Dendritic cell treated with granulocyte-macrophage colony-stimulating factor and Interleukin-4, amounts not matched to agents 40 ng/mL and 50 ng/mL, for 4 days (primary cell): ENCODE measurements at regions not wholly inside any gene's neighbourhood (a gene's known extent, or its start where the extent isn't known, plus 50 kb on each side); places are given as distances from the start of the nearest gene placed in this dataset.

ENCODE experiments used
- H3K27ac Mint-ChIP-seq: one replicate; pipeline ENCODE4 v1.8.0; 2022; ENCODE audit warnings: mild to moderate bottlenecking, mixed read lengths
- H3K27me3 Mint-ChIP-seq: one replicate; pipeline ENCODE4 v1.8.0; 2022; ENCODE audit warnings: mild to moderate bottlenecking, mixed read lengths
- H3K36me3 Mint-ChIP-seq: one replicate; pipeline ENCODE4 v1.8.0; 2022; ENCODE audit warnings: low read depth, mixed read lengths
- H3K4me1 Mint-ChIP-seq: one replicate; pipeline ENCODE4 v1.8.0; 2022; ENCODE audit warnings: low read depth, mixed read lengths
- H3K4me3 Mint-ChIP-seq: one replicate; pipeline ENCODE4 v1.8.0; 2022; ENCODE audit warnings: mild to moderate bottlenecking, moderate library complexity, mixed read lengths
- H3K9me3 Mint-ChIP-seq: one replicate; pipeline ENCODE4 v1.8.0; 2022; ENCODE audit warnings: mixed read lengths
- intact Hi-C: fragments of 100-400 bp; cut with micrococcal nuclease; formaldehyde crosslinking; loops from one replicate; pipeline ENCODE4 v1.15.0; 2022

- Mint-ChIP-seq H3K27me3 (no peaks in the 10 kb centered on the region), H3K36me3 (no peaks in the 10 kb centered on the region), H3K27ac (no peak overlapping the region), H3K9me3 (no peaks in the 10 kb centered on the region), H3K4me1 (no peaks in the 10 kb centered on the region), H3K4me3 (no peak overlapping the region)
- intact Hi-C loops, result no loop called here
Observed at GRCh38 chr7:42621543-42622219, 290.2 kb downstream of the C7orf25 start.

- Mint-ChIP-seq H3K27ac (no peak overlapping the region), H3K27me3 (no peaks in the 10 kb centered on the region), H3K4me1 (no peaks in the 10 kb centered on the region), H3K36me3 (no peaks in the 10 kb centered on the region), H3K4me3 (no peak overlapping the region), H3K9me3 (no peaks in the 10 kb centered on the region)
- intact Hi-C loops, result no loop called here
Observed at GRCh38 chr7:42618651-42619360, 293.1 kb downstream of the C7orf25 start.

GRCh38 chr7:42617806-42618457 lies 293.9 kb downstream of the C7orf25 start:
- Mint-ChIP-seq H3K27me3 (no peaks in the 10 kb centered on the region), H3K27ac (no peak overlapping the region), H3K4me3 (no peak overlapping the region), H3K36me3 (no peaks in the 10 kb centered on the region), H3K9me3 (no peaks in the 10 kb centered on the region), H3K4me1 (no peaks in the 10 kb centered on the region)
- intact Hi-C loops, result no loop called here

DNA sequence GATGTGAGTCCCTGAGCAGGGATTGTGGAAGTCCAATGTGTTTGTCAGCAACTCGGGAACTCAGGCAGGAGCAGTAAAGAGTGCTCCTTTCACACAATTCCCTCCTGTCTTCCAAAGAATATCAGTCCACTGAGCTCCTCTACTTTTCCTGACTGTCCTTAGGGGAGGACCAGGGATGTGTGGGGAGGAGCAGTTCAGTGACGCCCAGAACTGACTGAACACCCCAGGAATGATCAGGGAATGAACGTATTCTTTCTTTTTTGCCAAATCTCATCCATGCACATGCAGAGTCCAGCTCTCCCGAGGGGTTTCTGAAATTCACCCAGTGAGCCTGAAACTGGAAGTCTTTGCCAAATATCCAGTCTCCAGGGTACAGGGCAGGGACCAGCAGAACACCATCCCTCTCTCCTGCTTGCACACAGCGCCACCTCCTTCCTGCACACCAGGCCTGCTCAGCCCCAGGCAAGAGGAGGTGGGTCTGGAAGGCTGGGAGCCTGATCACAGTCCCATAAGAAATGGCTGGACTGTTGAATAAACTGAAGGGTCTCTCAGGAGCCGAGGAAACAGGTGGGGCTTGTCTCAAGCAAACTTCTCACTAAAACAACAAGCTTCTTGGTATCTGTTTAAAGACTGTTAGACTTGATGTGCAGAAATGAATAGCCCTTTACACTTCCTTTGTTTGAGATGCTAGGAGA lies 294.7 kb downstream of the C7orf25 start:
- H3K4me3 Mint-ChIP-seq, result no peak overlapping the region
- H3K9me3 Mint-ChIP-seq, result no peaks in the 10 kb centered on the region
- no peak overlapping the region for H3K27ac Mint-ChIP-seq
- intact Hi-C loops, result no loop called here
- H3K27me3 Mint-ChIP-seq, result no peaks in the 10 kb centered on the region
- H3K4me1 Mint-ChIP-seq, result no peaks in the 10 kb centered on the region
- no peaks in the 10 kb centered on the region for H3K36me3 Mint-ChIP-seq

DNA sequence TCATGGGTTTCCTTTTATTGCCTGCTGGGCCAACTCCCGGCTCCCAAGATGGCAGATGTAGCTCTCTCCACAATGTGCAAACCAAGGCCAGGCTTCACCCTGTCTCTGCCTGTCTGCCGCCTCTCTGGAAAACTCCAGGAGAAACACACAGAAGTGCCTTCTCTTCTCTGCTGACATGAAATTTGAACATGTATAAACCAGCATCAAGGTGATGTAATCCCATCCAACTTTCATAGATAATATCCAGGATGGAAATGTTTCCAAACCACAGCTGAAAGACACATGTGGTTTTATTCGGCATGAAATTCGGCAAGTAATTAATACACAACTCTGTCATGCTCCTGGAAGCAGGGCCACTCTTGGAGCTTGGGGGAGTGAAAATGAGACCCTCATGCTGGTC lies 297.2 kb downstream of the C7orf25 start:
- Mint-ChIP-seq H3K27me3 (no peaks in the 10 kb centered on the region), H3K4me3 (no peak overlapping the region), H3K27ac (no peak overlapping the region), H3K4me1 (no peaks in the 10 kb centered on the region), H3K36me3 (no peaks in the 10 kb centered on the region), H3K9me3 (no peaks in the 10 kb centered on the region)
- intact Hi-C loops, result no loop called here

DNA sequence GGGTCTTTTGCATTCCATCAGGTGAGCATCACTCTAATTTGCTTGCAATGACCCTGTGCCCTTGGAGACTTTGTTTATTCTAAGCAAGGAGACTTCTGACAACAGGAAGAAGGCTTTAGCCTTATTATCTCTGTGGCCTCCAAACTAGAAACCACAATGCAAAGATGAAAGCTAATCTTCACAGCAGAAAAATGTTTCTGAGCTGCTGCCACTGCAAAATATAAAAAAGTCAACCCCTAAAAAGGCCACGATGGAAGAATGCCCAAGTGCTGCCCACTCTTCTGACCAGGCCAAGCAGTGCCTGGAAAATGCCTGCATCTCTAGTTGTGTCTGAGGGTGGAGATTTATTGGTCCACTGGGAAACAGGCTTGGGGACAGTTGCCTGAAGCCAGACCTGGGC lies 299.9 kb downstream of the C7orf25 start:
- H3K4me1 Mint-ChIP-seq, result no peaks in the 10 kb centered on the region
- H3K4me3 Mint-ChIP-seq, result no peak overlapping the region
- no peaks in the 10 kb centered on the region for H3K36me3 Mint-ChIP-seq
- no peaks in the 10 kb centered on the region for H3K27me3 Mint-ChIP-seq
- H3K9me3 Mint-ChIP-seq, result no peaks in the 10 kb centered on the region
- no peak overlapping the region for H3K27ac Mint-ChIP-seq
- intact Hi-C loops, result no loop called here

DNA sequence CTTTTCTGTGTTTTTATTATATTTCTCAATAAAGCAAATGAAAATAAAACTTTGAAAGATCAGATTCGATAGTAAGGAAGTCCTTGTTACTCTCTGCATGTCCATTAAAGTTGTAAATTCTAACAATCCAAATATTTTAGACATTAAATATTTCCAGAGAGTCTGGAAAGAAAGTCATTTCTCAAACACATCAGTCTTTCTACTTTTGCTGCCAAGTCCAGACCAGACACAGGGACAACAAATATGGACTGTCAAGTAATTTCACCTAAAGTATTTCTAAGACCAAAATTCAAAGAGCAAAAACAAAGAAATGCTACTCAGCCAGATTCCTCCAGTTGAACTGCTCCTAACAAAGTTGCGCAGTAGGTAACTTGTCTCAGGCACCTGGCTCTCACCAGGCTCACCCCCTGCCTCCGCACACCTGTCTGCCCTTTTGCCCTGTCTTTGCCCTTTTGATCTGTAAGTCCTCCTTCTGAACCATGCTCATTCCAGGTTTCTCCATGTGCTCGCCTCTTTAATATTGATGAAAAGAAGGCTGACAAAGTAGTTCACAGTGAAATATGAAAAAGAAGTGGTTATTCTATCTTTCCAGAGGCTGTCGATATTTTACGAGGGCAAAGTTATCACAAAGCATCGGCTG lies 300.5 kb downstream of the C7orf25 start:
- intact Hi-C loops, result no loop called here
- no peak overlapping the region for H3K4me3 Mint-ChIP-seq
- no peaks in the 10 kb centered on the region for H3K36me3 Mint-ChIP-seq
- H3K27me3 Mint-ChIP-seq, result no peaks in the 10 kb centered on the region
- H3K9me3 Mint-ChIP-seq, result no peaks in the 10 kb centered on the region
- no peaks in the 10 kb centered on the region for H3K4me1 Mint-ChIP-seq
- H3K27ac Mint-ChIP-seq, result no peak overlapping the region

DNA sequence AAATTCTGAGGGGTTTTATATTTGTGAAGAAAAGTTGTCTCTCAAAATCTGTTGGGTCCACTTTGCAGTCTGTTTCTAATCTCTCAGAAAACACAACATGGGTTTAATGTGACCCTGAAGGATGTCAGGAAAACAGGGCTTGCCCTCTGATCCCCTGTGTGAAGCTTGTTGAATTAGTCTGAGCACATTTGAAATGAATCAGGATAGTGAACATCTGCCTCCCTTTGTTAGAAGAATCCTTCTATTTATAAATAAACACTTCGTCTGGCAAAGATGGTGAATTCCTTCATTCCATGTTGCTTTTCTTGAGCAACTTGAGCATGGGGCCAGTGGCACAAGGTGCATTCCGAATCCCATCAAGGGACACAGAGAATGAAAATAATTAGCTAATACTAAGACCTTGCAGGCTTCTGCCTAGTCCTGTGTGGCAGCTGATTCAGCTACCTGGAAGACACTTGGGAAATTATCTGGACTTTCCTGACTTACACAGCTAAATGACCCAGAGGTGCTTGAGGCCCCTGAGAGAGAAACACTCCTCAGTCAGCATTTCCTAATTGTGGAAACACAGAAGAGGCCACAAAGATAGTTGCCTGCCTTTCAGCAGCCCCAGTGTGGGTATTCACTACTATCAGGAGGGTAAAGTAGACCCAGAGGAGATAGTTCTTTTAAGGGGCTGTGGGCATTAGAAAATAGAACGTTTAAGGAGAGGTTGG lies 305.5 kb downstream of the C7orf25 start:
- Mint-ChIP-seq H3K4me1 (no peaks in the 10 kb centered on the region), H3K4me3 (no peak overlapping the region), H3K27me3 (no peaks in the 10 kb centered on the region), H3K9me3 (no peaks in the 10 kb centered on the region), H3K36me3 (no peaks in the 10 kb centered on the region), H3K27ac (no peak overlapping the region)
- intact Hi-C loops, result no loop called here

DNA sequence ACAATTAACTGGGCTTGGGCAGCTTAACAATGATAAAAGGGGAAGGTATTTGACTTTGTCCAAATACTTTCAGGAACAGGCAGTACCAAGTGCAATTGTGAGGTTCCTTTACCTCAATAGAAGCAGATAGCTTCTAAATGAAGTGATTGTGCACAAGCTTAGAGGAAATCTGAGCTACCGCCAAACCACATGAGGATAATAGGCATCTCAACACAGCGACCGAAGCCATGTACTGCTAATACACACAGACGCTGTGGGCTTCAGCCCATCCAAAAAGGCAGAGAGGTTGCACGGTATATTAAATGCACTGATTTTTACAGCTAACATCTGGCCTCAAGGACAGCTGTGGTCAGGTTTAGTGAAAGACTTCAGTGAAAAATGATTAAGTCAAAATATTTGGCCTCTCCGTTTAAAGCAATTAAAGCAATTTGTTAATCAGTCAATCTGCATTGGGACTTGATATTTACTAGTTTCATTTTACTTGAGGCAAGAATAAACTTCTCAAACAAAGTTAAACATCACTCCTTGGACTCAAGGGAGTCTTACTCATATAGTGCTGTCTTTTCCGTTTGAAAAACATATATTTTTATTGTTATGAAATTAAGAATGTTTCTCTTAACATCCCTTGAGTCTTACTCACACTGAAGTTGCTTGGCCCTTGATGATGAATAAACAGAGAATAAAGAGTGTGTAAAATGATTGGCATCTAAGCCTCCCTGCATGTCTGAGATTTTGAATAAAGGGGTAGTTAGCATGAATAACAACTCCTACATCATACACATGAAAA lies 306.3 kb downstream of the C7orf25 start:
- no peaks in the 10 kb centered on the region for H3K4me1 Mint-ChIP-seq
- no peaks in the 10 kb centered on the region for H3K9me3 Mint-ChIP-seq
- intact Hi-C loops, result no loop called here
- no peak overlapping the region for H3K27ac Mint-ChIP-seq
- H3K36me3 Mint-ChIP-seq, result no peaks in the 10 kb centered on the region
- no peaks in the 10 kb centered on the region for H3K27me3 Mint-ChIP-seq
- no peak overlapping the region for H3K4me3 Mint-ChIP-seq

- Mint-ChIP-seq H3K9me3 (no peaks in the 10 kb centered on the region), H3K4me1 (no peaks in the 10 kb centered on the region), H3K36me3 (no peaks in the 10 kb centered on the region), H3K27ac (no peak overlapping the region), H3K27me3 (no peaks in the 10 kb centered on the region), H3K4me3 (no peak overlapping the region)
- intact Hi-C loops, result no loop called here
Observed at GRCh38 chr7:42603496-42603895, 308.4 kb downstream of the C7orf25 start.

GRCh38 chr7:42597300-42597699 lies 314.6 kb downstream of the C7orf25 start:
- Mint-ChIP-seq H3K9me3 (peaks cover 7% of the 10 kb centered on the region), H3K4me3 (no peak overlapping the region), H3K4me1 (no peaks in the 10 kb centered on the region), H3K27me3 (no peaks in the 10 kb centered on the region), H3K27ac (no peak overlapping the region), H3K36me3 (no peaks in the 10 kb centered on the region)
- intact Hi-C loops, result no loop called here

DNA sequence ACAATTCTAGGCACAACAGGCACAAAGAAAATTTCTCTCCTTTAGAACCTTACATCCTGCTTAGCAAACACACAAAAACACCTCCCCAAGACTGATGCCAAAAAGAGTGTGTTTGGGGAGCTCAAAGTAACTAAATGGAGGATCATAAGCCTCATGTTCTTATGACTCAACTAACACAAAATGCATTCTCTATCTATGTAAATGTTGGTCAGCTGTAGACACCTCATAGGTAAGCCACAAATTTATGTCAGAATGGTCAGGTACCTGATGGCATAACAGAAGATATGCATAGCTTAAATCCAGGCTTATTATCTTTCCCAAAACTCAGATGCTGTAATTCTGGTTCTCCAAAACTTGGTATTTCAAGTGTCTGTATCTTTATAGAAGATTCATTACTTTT lies 315.1 kb downstream of the C7orf25 start:
- no peak overlapping the region for H3K27ac Mint-ChIP-seq
- peaks cover 13% of the 10 kb centered on the region for H3K9me3 Mint-ChIP-seq
- intact Hi-C loops, result no loop called here
- H3K27me3 Mint-ChIP-seq, result no peaks in the 10 kb centered on the region
- H3K36me3 Mint-ChIP-seq, result no peaks in the 10 kb centered on the region
- no peaks in the 10 kb centered on the region for H3K4me1 Mint-ChIP-seq
- no peak overlapping the region for H3K4me3 Mint-ChIP-seq

- H3K4me1 Mint-ChIP-seq, result no peaks in the 10 kb centered on the region
- no peak overlapping the region for H3K27ac Mint-ChIP-seq
- no peak overlapping the region for H3K4me3 Mint-ChIP-seq
- no peaks in the 10 kb centered on the region for H3K36me3 Mint-ChIP-seq
- H3K27me3 Mint-ChIP-seq, result no peaks in the 10 kb centered on the region
- peaks cover 26% of the 10 kb centered on the region for H3K9me3 Mint-ChIP-seq
- intact Hi-C loops, result no loop called here
Observed at GRCh38 chr7:42593860-42594259, 318.0 kb downstream of the C7orf25 start.
